DND-41 (cell line): ENCODE measurements at regions not wholly inside any gene's neighbourhood (a gene's known extent, or its start where the extent isn't known, plus 50 kb on each side); places are given as distances from the start of the nearest gene placed in this dataset.

ENCODE experiments used
- EZH2 ChIP-seq: IDR thresholded peaks from 3 replicates; pipeline ENCODE4 v1.6.1; 2012; ENCODE audit warnings: borderline replicate concordance, low read depth, mild to moderate bottlenecking, moderate library complexity, low read length, inconsistent platforms; ENCODE audit not compliant: severe bottlenecking
- TF ChIP-seq, protein P1 (sequence below): IDR thresholded peaks from 2 replicates; pipeline ENCODE4 v1.5.1; 2012; ENCODE audit warnings: borderline replicate concordance, low read length, moderate library complexity, mild to moderate bottlenecking; ENCODE audit not compliant: poor library complexity, severe bottlenecking; ENCODE audit errors: extremely low read depth

DNA sequence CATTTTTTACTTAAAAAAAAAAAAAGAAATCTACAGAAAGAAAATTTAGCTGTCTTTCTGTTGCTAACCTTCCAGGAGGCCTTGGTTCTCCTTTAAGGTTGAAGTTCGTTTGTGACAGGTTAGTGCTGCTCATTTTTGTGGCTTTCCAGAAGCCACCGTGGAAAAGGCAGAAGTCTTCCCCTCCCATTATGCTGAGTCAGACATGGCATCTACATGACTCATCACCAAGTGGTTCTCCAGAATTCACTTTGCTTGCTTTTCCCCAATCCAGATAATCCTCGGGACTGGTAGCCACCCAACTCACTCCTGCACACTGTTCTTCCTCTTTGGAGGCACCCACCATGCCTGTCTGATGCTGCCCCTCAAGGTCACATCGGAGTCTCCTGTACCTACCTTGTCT lies 228.7 kb downstream of the PIK3C3 start:
- TF ChIP-seq, protein P1, sequence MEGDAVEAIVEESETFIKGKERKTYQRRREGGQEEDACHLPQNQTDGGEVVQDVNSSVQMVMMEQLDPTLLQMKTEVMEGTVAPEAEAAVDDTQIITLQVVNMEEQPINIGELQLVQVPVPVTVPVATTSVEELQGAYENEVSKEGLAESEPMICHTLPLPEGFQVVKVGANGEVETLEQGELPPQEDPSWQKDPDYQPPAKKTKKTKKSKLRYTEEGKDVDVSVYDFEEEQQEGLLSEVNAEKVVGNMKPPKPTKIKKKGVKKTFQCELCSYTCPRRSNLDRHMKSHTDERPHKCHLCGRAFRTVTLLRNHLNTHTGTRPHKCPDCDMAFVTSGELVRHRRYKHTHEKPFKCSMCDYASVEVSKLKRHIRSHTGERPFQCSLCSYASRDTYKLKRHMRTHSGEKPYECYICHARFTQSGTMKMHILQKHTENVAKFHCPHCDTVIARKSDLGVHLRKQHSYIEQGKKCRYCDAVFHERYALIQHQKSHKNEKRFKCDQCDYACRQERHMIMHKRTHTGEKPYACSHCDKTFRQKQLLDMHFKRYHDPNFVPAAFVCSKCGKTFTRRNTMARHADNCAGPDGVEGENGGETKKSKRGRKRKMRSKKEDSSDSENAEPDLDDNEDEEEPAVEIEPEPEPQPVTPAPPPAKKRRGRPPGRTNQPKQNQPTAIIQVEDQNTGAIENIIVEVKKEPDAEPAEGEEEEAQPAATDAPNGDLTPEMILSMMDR, result no peak
- no peak for TF ChIP-seq EZH2
